Left lobe of liver (tissue), 2 donors: ENCODE measurements at regions not wholly inside any gene's neighbourhood (a gene's known extent, or its start where the extent isn't known, plus 50 kb on each side); places are given as distances from the start of the nearest gene placed in this dataset.

Experiments used
- ATAC-seq: fragments of 200-7000 bp; cut with Tn5 transposase; one replicate; pipeline ENCODE4 v1.9.1; 2020; ENCODE audit warnings: mild to moderate bottlenecking, moderate library complexity
- DNase-seq: peaks from one replicate; pipeline ENCODE4 v3.0.0-alpha.2; 2020; ENCODE audit warnings: low spot score
- donor health status: DM: no; HTN: no; CAD: no; lungs with moderate emphysema.
- donor health status: DM: no; HTN: yes; CAD: no.

DNA sequence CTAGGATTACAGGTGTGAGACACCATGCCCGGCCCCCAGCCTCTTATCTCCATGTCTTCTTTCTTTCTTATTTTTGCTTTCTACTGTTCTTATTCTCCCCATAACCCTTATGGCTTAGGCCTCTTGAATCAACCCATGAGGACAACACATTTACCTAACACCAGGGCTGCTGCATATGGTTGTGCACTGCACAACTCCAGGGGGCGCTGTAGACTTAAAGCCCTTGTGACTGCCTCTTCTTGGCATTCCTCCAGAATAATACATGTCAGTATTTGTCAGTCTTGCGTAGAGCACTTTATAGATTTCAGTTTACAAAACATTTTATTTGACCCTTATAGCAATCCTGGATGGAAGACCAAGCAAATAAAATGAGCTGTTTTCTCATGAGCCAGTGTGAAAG, 225.0 kb upstream of the SALL1 start:
- ATAC-seq (no peak), DNase-seq (no peak)

DNA sequence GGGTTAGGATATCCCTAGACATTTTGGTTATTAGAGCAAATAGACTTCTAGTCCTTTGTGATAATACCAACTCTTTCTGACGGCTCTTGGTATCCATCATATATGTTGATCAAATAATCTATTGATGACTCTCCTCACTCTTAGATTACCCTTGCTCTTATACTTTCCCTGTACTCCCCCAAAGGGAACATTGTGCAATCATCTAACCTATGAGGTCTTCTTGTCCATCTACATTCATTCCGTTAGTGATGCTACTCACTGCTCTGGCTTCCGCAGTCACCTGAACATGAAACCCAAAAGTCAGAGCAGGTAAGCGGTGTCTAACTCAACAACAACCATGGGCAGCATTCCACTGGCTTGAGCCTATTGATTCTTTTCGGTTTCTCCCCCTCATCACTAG, 223.7 kb upstream of the SALL1 start:
- ATAC-seq, result no peak
- no peak for DNase-seq

GRCh38 chr16:51374346-51374745, 223.3 kb upstream of the SALL1 start:
- ATAC-seq, result no peak
- DNase-seq, result no peak

GRCh38 chr16:51365715-51366114, 214.6 kb upstream of the SALL1 start:
- peak; percentile 52 for DNase-seq
- ATAC-seq, result peak; percentile 79

DNA sequence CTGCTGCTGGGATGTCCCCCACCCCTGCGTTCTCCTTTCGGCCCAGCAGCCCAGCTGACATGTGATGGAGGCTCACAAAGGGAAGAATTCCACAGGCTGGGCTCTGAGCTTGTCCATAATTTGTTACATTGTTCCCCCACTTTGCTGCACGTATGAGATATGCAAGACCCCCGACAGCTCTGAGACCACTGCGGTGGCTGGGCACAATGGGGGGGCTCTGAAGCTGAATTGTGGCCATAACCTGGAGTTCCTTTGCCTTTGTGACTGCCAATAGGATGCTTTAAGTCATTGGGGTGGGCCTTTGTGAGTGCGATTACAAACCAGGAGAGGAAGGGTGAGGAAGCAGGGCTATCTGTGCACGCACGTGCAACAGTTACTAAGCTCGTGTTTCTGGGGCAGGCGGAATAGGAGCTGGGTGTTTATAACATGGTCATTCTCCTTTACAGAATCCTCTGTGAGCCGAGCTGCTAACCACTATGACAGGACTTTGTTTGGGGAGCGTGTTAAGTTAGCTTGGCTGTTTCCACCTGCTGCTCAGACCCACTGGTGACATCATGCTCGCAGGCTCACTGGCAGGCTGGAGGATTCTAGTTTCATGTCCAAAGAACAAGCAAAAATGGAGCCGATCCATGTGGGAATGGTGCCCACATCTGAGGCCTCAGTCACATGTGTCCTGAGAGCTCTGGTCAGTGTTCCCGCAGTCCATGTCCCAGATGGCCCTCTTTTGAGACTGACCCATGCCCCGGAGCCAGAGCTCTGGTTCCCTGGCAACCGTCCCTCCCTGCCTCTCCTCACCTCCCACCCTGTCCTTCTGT, 208.3 kb upstream of the SALL1 start:
- peak; percentile 97 for DNase-seq
- peak; percentile 95 for ATAC-seq

- ATAC-seq (no peak), DNase-seq (no peak)
Observed at GRCh38 chr16:51357839-51358238, 206.8 kb upstream of the SALL1 start.

DNA sequence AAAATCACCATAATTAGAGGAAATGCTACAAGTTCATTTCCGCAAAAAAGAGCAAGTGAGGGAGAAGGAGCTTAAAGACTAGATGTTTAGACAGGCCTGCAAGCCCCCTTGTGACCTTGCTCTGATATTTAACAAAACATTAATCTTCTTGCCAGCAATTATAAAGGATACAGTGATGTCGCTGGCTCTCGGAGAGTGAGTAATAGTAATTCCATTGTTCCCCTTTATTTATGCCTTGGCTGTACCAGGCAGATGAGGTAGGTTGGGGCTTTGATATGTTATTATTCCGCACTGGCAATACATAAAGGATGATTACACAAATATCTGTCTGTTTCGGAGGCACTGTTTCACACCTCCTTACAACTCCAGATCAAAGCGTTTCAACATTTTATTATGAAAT, 204.8 kb upstream of the SALL1 start:
- DNase-seq (no peak), ATAC-seq (no peak)

- ATAC-seq (no peak), DNase-seq (no peak)
Observed at GRCh38 chr16:51355195-51355594, 204.1 kb upstream of the SALL1 start.

DNA sequence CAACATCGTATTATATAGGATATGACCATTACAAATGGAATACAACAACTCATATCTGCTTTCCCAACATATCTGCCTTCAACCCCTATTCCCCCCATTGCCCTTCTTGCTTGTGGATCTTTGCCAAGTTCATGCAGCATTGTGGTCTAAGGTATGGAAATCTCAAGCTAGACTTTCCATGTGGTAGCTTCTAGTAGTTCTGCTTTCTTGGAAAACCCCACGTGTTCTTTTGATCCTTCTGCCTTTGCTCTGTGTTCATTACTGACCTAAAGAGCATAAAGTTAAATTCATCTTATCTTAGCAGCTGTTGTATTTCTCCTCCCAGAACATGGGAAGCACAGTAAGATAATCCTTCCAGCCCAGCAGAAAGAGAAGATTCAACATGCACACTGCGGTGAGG, 202.0 kb upstream of the SALL1 start:
- DNase-seq (no peak), ATAC-seq (no peak)

DNA sequence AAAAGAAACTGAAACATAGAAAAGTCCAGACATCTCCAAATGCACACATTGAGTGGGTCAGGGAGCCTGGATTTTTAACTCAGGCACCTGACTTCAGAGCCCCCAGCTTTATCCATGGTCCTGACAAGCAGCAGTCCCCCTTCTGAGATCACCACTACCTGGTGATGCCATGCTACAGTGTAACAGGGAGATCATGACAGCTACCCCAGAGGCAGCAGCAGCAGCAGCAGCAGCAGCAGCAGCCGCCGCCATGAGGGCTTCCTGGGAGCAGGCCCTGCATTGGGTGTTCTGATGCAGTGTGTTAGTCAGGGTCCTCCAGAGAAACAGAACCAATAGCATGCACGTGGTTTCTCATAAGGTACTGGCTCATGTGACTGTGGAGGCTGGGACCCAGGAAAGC, 198.6 kb upstream of the SALL1 start:
- ATAC-seq, result no peak
- no peak for DNase-seq

DNA sequence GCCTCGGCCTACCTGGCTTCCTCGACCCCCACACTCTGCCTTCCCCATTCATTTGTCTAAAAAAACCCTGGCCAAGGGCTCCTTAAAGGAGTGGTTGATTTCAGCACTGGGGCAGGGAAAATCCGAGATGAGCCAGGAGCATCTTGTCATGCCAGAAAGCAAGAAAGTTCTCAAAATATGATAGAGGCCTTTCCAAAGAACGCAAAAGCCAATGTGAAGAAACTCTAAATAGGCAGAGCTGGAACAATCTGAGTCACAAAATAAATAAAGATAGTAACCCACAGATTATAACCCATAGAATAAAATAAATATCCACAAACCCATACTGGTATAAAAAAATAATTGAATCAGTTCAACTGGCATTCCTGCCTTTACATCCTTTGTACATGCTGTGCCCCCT, 192.3 kb upstream of the SALL1 start:
- ATAC-seq, result no peak
- DNase-seq, result no peak

GRCh38 chr16:51341204-51341603, 190.1 kb upstream of the SALL1 start:
- DNase-seq (no peak), ATAC-seq (no peak)

GRCh38 chr16:51337662-51338061, 186.6 kb upstream of the SALL1 start:
- no peak for ATAC-seq
- DNase-seq, result no peak

DNA sequence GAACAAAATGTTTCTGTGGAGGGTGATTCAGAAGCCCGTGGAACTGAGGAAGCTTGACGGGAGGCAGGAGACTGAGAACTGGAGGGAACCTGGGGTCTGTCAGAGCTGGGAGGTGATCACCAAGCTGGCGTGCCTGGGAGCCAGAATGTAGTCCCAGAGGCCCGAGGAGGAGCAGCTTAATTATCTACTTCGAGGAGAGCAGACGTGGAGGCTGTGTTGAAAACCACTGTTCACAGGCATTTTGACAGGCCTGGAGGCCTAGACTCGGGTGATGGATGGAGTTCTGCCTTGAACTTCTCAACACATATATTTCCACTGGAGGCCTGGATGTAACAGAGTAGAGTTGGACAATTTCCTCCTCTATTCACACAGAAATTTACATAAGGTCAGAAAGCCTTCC, 177.7 kb upstream of the SALL1 start:
- DNase-seq, result no peak
- no peak for ATAC-seq

DNA sequence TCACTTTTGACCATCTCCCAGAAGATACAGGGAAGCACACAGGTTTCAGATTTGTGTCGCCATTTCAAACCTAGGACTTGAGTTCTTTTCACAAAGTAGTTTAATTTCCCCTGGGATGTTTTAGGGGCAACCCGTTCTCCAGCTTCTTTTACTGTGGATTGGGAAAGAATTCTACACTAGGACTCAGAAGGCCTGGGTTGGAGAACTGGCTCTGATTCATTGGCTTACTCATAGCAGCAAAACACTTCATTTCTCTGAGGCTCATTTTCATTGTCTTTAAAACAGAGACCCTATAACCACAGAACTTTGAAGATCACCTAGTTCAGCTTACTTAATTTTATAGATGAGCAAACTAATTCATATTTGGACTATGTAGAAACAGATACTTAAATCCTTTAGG, 175.9 kb upstream of the SALL1 start:
- DNase-seq, result no peak
- no peak for ATAC-seq

DNA sequence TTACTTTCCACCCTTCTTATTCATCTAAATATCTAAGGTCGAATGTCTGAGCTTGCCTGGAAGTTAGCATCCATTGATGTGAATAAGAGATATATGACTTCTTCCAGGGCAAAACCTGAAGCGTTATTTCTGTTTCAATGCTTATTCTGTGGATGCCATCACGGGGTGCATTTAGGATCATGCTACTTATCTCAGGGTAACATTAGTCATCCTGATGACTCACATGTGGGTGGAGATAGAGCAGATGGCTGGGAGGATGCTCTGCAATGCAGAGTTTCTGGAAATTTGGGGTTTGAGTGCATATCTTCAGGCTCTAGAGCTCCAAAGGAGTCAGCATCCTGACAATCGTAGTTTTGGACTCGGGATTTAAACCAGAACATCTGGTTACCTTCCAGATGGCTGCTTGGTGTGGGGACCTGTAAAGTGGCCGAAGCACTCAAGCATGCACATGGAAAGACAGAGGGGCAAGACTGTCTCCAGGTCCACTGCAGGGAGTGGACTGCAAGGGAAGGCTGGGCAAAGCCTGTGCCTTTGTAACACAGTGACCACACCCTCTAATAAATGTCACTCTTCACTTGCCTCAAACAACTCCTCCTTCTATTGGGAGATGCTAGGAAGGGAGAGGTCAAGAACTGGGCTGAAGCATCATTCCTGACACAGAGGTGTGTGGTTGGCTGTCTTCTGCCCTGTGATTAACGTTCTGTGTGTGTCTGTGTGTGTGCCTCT, 175.2 kb upstream of the SALL1 start:
- DNase-seq (no peak), ATAC-seq (no peak)

GRCh38 chr16:51321251-51321650, 170.2 kb upstream of the SALL1 start:
- DNase-seq, result no peak
- no peak for ATAC-seq

- ATAC-seq, result no peak
Observed at GRCh38 chr16:51317575-51317974, 166.5 kb upstream of the SALL1 start.

DNA sequence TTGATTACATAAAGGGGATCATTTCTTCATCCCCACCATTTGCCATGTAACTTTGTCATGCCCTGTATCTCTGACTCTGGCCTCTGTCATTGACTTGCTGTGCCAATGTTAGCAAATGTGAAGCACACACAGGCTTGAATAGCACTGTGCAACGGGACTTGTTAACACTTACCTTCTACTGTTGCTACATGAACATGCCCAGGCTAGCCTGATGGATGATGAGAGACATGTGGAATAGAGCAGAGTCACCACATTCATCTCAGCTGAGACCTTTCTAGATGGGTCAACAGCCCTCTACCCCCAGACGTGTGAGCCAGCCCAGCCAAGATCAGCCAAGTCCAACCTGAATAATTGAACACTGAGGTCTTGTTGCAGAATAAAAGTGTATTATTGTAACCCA, 162.1 kb upstream of the SALL1 start:
- DNase-seq, result no peak
- ATAC-seq, result no peak

More at GRCh38 chr16:51317575-51317974, 166.5 kb upstream of the SALL1 start:
- no peak for DNase-seq

DNA sequence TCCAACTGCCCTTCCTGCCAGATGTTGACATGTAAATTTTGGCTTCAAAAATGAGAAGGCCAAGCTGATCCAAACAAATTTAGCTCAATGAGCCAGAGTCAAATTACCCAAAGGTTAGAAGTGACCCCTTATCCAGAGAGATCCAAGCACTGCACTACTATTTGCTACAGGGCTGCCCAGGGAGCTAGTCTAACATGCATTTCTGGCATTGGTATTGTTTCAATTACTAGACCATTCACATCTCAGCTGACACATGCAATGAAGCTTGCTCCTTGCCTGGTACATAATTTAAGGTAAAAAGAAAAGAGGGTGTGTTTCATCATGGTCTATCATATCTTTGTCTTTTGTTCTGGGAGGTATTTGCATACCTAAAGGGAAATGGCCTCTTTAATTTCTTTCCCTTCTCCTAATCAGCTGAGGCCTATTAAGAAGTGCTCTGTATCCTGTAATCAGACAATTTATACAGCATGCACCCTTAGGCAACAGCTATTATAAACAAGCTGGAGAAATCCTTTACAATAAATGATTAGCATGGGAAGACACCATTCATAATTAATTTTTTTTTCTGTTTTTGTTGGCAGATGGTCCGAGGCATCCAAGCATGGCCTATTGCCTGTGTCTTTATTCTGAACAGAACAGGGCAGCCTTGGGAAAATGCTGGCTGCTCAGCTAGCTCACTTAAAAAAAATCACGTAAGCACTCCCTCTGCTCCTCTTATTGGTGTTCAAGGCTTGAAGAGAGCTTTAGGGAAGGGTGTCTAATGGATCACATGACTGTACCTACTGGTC, 161.5 kb upstream of the SALL1 start:
- ATAC-seq, result no peak
- no peak for DNase-seq

DNA sequence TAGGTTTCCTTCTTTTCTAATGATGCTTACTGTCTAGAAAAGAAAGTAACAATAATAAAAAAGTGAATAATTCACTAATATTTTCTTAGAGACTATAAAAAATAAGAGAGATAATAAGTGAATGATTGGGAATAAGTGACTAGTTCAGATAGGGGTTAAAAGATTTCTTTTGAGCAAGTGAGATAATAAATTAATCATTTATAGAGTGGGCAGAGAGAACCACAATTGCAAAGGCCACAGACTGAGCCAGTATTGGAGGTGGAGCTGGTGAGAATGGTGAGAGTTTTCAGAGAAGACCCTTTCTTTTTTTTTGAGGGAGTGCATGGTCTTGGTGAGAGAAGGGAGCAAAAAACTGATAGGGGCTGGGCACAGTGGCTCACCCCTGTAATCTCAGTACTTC, 159.1 kb upstream of the SALL1 start:
- no peak for DNase-seq
- peak; percentile 57 for ATAC-seq
